Pancreas (tissue), 10 donors: ENCODE measurements at regions not wholly inside any gene's neighbourhood (a gene's known extent, or its start where the extent isn't known, plus 50 kb on each side); places are given as distances from the start of the nearest gene placed in this dataset.

Source experiments
- ATAC-seq, 4 donors: fragments of 200-7000 bp; cut with Tn5 transposase; one replicate each; pipeline versions ENCODE4 v1.8.0 to v1.9.1; 2020; ENCODE audit warnings: mild to moderate bottlenecking in 4 of 4, moderate library complexity in 4 of 4
- DNase-seq, 6 donors: peaks; one replicate each; pipeline ENCODE4 v3.0.0-alpha.2; 2020
- FAIRE-seq: peaks from 2 replicates; lab custom pipeline; 2012; peaks lifted over from hg19 to GRCh38; lab: Jason Lieb, UNC
- H3K27ac ChIP-seq, 4 donors: fragments of 200-600 bp; sonication (generic); 1 replicate in 3 of 4; 2 replicates in 1 of 4; pipeline versions ENCODE4 v1.5.0 to v1.8.0; 2020
- H3K27me3 ChIP-seq, 4 donors: fragments of 200-600 bp; one replicate each; pipeline ENCODE4 v1.8.0; 2021
- H3K36me3 ChIP-seq, 3 donors: fragments of 200-600 bp; sonication (generic) in 1 of 3; one replicate each; pipeline versions ENCODE4 v1.5.0 to v1.8.0; 2020 to 2021
- H3K4me1 ChIP-seq, 3 donors: fragments of 200-600 bp; one replicate each; pipeline ENCODE4 v1.8.0; 2021
- H3K4me3 ChIP-seq, 4 donors: fragments of 200-600 bp; sonication (generic) in 2 of 4; one replicate each; pipeline versions ENCODE4 v1.5.0 to v1.8.0; 2020 to 2021
- H3K9me3 ChIP-seq, 4 donors: fragments of 200-600 bp; one replicate each; pipeline ENCODE4 v1.8.0; 2021
- CTCF ChIP-seq, 4 donors: fragments of 200-600 bp; sonication (generic) in 3 of 4; IDR thresholded peaks; one replicate each; pipeline versions ENCODE4 v1.5.0 to v1.8.0; 2021; ENCODE audit warnings: antibody characterized with exemption in 4 of 4
- WGBS, 2 donors: extraction: QIAGEN DNeasy Blood & Tissue Kit; methylation state at CpG; one replicate each; pipeline ENCODE4 v1.1.7; 2013; 5-methylcytosine and 5-hydroxymethylcytosine counted together
- intact Hi-C, 3 donors: fragments of 100-400 bp; cut with DNase I; formaldehyde crosslinking; loops; one replicate each; pipeline versions ENCODE4 v1.11.1 to v1.14.2; 2022
- donor health status: healthy with polysubstance abuse.
- donor health status: DM: no; HTN: no; CAD: no; lungs with moderate emphysema.
- donor health status: DM: no; HTN: no; CAD: no.
- donor health status: control.
- donor health status: control.
- donor health status: Bipolar disorder and iron deficiency.
- donor health status: DM: yes; HTN: yes; CAD: no.
- donor health status: DM: no; HTN: no; CAD: no.
- donor health status: DM: no; HTN: no; CAD: no.
- donor health status: DM: yes; HTN: yes; CAD: no.

DNA sequence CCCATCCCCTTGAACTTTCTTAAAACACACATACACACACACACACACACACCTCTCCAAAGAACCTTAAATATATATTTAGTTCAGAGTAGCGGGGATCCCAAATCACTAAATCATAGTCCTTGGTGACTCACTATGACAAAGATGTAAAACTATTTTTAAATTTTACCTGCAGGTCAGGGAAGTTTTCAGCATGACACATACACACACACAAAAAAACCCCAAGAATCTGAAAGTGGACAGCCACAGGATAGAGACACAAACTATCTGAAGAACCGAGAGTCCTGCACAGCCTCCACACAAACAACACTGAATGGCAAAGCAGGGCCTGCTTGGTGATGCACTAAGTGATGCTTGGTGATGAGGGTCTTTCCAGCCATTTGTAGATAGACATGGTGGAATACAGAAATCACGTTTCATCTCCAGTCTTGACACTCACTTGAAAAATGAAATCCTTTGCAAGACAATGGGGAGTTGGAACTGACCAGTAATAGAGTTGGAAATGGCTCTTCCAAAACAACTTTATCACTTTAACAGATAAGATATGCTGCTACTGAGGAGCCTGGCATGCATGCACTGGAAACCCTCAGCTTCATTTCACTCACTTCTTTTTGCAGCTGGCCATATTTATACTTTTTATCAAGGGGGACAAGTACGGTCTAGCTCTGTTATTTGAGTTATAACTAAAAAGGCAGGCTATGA lies 307.3 kb downstream of the RAPGEF2 start:
- Histone ChIP-seq H3K9me3 (no peaks in the 10 kb centered on the region), H3K27me3 (no peaks in the 10 kb centered on the region), H3K27ac (no peak overlapping the region), H3K36me3 (no peaks in the 10 kb centered on the region), H3K4me1 (no peaks in the 10 kb centered on the region), H3K4me3 (no peak overlapping the region)
- TF ChIP-seq CTCF (IDR thresholded peaks at IDR 0.05): no peak
- no peak for ATAC-seq
- no peak for FAIRE-seq
- 57 to 60% methylated on average over 4 of the region's 4 CpGs for WGBS, 2 donors
- no peak for DNase-seq
- intact Hi-C loops: no loop called here

DNA sequence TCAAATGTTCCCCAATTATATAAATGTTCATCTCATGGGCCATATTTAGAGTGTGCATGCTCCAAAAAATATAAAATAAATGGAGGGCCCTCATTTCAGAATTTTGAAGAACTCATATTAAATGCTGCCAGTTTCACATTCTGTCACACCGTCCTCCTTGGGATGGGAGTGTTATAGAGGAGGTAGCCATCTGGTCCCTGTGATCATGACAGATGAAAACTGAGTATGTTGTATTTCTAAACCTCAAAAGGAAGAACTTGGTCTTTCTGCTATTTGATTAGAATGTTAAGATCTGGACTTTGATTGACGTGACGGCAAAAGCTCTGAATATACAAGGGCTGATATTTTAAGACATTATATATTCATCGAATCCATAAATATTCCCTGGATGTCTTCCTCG lies 308.0 kb downstream of the RAPGEF2 start:
- DNase-seq (no peak), FAIRE-seq (no peak), ATAC-seq (no peak)
- H3K27ac ChIP-seq: no peak overlapping the region
- H3K4me3 ChIP-seq: no peak overlapping the region
- intact Hi-C loops: no loop called here
- H3K4me1 ChIP-seq: no peaks in the 10 kb centered on the region
- no peak for TF ChIP-seq CTCF (IDR thresholded peaks at IDR 0.05)
- H3K9me3 ChIP-seq: no peaks in the 10 kb centered on the region
- no peaks in the 10 kb centered on the region for H3K36me3 ChIP-seq
- H3K27me3 ChIP-seq: no peaks in the 10 kb centered on the region
- 76 to 84% methylated on average over 5 of the region's 5 CpGs for WGBS, 2 donors

- FAIRE-seq: no peak
- no peak for ATAC-seq
- WGBS, 2 donors: 72 to 76% methylated on average over 6 of the region's 6 CpGs
- H3K27ac ChIP-seq: no peak overlapping the region
- TF ChIP-seq CTCF (IDR thresholded peaks at IDR 0.05): no peak
- H3K36me3 ChIP-seq: no peaks in the 10 kb centered on the region
- no peaks in the 10 kb centered on the region for H3K9me3 ChIP-seq
- DNase-seq: no peak
- H3K4me3 ChIP-seq: no peak overlapping the region
- H3K27me3 ChIP-seq: no peaks in the 10 kb centered on the region
- intact Hi-C loops: no loop called here
- no peaks in the 10 kb centered on the region for H3K4me1 ChIP-seq
Observed at GRCh38 chr4:159413306-159413943, 310.5 kb downstream of the RAPGEF2 start.

DNA sequence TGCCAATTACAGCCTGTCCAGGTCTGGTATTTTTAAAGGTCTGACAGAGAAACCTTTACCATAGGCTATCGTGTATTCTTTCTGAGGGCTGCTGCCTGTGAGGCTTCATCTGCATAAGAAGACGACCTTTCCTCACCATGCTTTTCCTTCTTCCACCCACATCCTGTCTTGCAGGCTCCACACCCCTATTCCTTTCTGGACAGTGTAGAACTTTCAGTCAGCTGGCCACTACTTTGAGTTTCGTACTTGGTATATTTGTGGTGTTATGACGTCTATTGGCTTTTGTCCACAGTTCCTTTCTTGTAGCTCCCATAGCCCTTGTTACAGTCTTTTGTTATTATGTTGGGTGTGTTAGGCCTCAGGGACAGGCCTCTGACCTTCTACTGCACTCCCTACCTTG lies 311.4 kb downstream of the RAPGEF2 start:
- H3K4me1 ChIP-seq: no peaks in the 10 kb centered on the region
- no peak overlapping the region for H3K4me3 ChIP-seq
- no peaks in the 10 kb centered on the region for H3K27me3 ChIP-seq
- FAIRE-seq (no peak), DNase-seq (no peak), ATAC-seq (no peak)
- no peaks in the 10 kb centered on the region for H3K36me3 ChIP-seq
- H3K27ac ChIP-seq: no peak overlapping the region
- 77 to 89% methylated on average over 4 of the region's 4 CpGs for WGBS, 2 donors
- H3K9me3 ChIP-seq: no peaks in the 10 kb centered on the region
- no peak for TF ChIP-seq CTCF (IDR thresholded peaks at IDR 0.05)
- intact Hi-C loops: no loop called here

- Histone ChIP-seq H3K4me3 (no peak overlapping the region), H3K36me3 (no peaks in the 10 kb centered on the region), H3K27ac (no peak overlapping the region), H3K27me3 (no peaks in the 10 kb centered on the region), H3K9me3 (no peaks in the 10 kb centered on the region), H3K4me1 (no peaks in the 10 kb centered on the region)
- WGBS, 2 donors: 71 to 84% methylated on average over 2 of the region's 2 CpGs
- intact Hi-C loops: no loop called here
- no peak for DNase-seq
- ATAC-seq: no peak
- no peak for FAIRE-seq
- no peak for TF ChIP-seq CTCF (IDR thresholded peaks at IDR 0.05)
Observed at GRCh38 chr4:159416073-159416472, 313.2 kb downstream of the RAPGEF2 start.
